Lower leg skin (tissue), 4 donors: ENCODE measurements at regions not wholly inside any gene's neighbourhood (a gene's known extent, or its start where the extent isn't known, plus 50 kb on each side); places are given as distances from the start of the nearest gene placed in this dataset.

Experiments used
- DNase-seq, 2 donors: peaks; one replicate each; pipeline ENCODE4 v3.0.0-alpha.2; 2019; ENCODE audit warnings: low spot score in 2 of 2
- H3K4me3 ChIP-seq: fragments of 200-600 bp; sonication (generic); 2 replicates; pipeline ENCODE4 v1.5.1; 2017; ENCODE audit warnings: mild to moderate bottlenecking, low read depth; ENCODE audit not compliant: poor library complexity, severe bottlenecking
- POLR2A ChIP-seq, 2 donors: fragments of 450-650 bp; IDR thresholded peaks; one replicate each; pipeline ENCODE4 v1.6.1; 2016 to 2017; ENCODE audit warnings: antibody characterized with exemption in 2 of 2, mild to moderate bottlenecking in 1 of 2, moderate library complexity in 1 of 2
- whole genome bisulfite sequencing, 2 donors: methylation state at CpG; one replicate each; pipeline ENCODE4 v1.1.5; 2018; 5-methylcytosine and 5-hydroxymethylcytosine counted together
- intact Hi-C: fragments of 100-400 bp; cut with DNase I; formaldehyde crosslinking; loops from one replicate; pipeline ENCODE4 v1.15.0; 2023; ENCODE audit warnings: low total_unique reads
- TF ChIP-seq, protein P1 (sequence below), 3 donors: fragments of 450-650 bp; IDR thresholded peaks; one replicate each; pipeline ENCODE4 v1.5.1; 2016; ENCODE audit warnings: antibody characterized with exemption in 3 of 3, mild to moderate bottlenecking in 3 of 3, moderate library complexity in 2 of 3

DNA sequence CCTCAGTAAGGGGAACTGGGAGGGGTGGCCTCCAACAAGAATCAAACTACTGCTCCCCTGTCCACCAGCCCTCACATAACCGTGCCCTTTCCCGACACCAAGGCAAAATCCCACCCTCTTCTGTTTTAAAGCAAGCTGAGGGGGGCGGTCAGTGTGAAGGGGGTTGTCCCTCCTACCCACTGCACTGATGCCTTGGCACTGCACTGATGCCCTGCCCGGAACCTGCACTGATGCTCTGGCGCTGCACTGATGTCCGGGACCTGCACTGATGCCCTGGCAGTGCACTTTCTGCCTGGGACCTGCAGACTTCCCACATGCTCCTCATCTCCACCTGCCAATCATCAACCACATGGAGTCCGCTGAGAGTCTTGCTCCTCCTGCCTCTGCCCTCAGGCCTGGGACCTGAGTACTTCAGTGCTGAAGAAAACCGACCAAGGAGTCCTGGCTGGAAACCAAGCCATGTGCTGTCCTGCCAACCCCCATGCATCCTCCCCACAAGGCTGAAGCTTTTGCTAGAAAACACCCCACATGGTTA lies 179.5 kb downstream of the SMAD2 start:
- intact Hi-C loops: no loop called here
- 71% methylated on average over 8 of the region's 8 CpGs for WGBS, 2 donors
- H3K4me3 ChIP-seq: no peak overlapping the region
- TF ChIP-seq, protein P1, sequence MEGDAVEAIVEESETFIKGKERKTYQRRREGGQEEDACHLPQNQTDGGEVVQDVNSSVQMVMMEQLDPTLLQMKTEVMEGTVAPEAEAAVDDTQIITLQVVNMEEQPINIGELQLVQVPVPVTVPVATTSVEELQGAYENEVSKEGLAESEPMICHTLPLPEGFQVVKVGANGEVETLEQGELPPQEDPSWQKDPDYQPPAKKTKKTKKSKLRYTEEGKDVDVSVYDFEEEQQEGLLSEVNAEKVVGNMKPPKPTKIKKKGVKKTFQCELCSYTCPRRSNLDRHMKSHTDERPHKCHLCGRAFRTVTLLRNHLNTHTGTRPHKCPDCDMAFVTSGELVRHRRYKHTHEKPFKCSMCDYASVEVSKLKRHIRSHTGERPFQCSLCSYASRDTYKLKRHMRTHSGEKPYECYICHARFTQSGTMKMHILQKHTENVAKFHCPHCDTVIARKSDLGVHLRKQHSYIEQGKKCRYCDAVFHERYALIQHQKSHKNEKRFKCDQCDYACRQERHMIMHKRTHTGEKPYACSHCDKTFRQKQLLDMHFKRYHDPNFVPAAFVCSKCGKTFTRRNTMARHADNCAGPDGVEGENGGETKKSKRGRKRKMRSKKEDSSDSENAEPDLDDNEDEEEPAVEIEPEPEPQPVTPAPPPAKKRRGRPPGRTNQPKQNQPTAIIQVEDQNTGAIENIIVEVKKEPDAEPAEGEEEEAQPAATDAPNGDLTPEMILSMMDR (IDR thresholded peaks at IDR 0.05): no peak
- no peak for TF ChIP-seq POLR2A (IDR thresholded peaks at IDR 0.05)
- DNase-seq: peak in 1 of 2 donors; percentile 52

DNA sequence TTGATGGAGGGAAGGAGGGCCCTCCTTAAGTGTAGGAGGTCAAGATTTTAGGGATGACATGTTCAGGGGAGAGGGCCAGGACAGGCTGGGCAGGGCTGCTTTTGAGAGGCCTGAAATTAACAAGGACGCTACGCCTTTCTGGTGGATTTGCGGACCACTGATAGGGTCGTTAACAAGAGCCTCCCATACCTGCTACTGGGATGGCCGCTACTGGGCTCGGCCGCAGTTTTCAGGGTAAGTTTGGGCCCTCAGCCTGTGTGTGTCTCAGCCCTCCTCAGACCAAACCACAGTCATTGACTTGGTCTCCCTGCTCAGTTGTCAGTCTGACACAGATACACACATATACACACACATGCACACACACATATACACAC lies 180.9 kb downstream of the SMAD2 start:
- intact Hi-C loops: loop anchor here (10.0 kb wide), 1 partner anchor 645 kb away; no protein-coding TSS in a partner anchor
- DNase-seq: peak in 1 of 2 donors; percentile 66
- TF ChIP-seq, protein P1 (IDR thresholded peaks at IDR 0.05): no peak
- TF ChIP-seq POLR2A (IDR thresholded peaks at IDR 0.05): no peak
- no peak overlapping the region for H3K4me3 ChIP-seq
- WGBS, 2 donors: 82 to 90% methylated on average over 7 of the region's 7 CpGs

DNA sequence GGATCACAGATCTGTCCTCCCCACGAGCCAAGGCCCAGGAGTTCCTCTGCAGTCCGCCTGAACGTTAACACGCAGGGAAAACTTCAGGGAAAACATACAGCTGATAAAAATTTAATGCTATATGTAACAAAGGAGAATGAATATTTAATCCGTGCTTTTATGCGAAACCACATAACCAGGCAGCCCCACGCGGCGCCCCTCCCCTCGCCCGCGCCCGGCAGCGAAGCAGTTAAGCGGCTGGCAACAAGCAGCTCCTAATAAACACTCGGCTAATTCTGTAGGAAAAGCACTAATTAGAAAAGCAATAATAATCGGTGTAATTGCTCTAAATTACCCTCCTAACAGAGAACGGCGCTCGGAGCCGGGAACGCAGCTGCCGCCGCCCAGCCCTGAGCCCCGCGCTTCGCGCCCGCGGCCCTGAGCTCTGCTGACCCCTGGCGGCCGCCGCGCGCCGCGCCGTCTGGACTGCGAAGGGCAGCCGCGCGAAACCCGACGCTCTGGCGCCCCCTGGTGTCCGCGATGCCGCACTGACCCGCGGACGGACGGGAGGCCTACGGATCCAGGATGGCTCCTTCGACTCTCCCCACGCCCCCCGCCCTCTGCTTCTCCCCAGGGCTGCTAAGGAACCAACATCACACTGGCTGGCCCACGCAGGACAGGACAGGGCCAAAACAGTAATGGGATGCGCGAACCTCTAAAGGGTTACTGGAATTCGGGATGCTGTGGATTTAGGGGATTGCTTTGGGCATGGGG lies 181.4 kb downstream of the SMAD2 start:
- intact Hi-C loops: loop anchor here (10.0 kb wide), 1 partner anchor 644 kb away; no protein-coding TSS in a partner anchor
- no peak for TF ChIP-seq POLR2A (IDR thresholded peaks at IDR 0.05)
- TF ChIP-seq, protein P1 (IDR thresholded peaks at IDR 0.05): peak in 2 of 3 donors; percentile 82 to 93
- peak; percentile 31 to 94 for DNase-seq
- no peak overlapping the region for H3K4me3 ChIP-seq
- WGBS, 2 donors: 7 to 12% methylated on average over 33 to 41 of the region's 60 CpGs

DNA sequence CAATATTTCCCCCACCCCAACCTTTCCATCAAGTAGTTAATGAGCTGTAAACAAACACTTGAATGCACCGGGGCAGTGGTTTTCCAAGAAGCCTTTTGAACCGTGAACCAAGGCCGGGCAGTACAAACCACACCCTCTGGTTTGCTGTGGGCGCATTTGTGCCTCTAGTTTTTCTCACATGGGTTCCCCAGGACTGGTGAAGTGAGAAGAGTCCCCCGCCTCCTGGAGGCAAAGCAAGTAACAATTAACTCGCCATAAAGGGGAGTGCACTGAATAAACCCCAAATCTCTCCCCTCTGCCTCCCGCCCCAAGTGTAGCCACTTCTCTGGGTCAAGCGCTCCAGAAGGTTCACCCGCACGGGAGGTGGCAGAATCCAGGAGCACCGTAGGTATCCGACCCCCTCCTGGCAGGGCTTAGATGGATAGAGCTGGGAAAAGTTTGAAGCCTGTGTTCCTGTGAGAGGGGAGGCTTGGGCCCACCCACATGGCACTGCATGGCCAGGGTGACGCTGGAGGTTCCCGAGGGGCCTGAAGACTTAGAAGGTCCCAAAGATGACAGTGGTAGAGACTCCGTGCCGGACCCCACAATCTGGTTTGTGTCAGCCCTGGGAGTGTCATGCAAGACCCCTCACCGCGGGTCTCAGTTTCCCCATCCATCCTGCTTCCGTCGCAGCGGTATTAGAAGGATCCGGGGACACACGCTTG lies 182.2 kb downstream of the SMAD2 start:
- peak in 1 of 2 donors; percentile 82 for DNase-seq
- H3K4me3 ChIP-seq: no peak overlapping the region
- intact Hi-C loops: loop anchor here (10.0 kb wide), 1 partner anchor 643 kb away; no protein-coding TSS in a partner anchor
- whole genome bisulfite sequencing, 2 donors: 63 to 75% methylated on average over 23 of the region's 23 CpGs
- TF ChIP-seq, protein P1 (IDR thresholded peaks at IDR 0.05): no peak
- no peak for TF ChIP-seq POLR2A (IDR thresholded peaks at IDR 0.05)

DNA sequence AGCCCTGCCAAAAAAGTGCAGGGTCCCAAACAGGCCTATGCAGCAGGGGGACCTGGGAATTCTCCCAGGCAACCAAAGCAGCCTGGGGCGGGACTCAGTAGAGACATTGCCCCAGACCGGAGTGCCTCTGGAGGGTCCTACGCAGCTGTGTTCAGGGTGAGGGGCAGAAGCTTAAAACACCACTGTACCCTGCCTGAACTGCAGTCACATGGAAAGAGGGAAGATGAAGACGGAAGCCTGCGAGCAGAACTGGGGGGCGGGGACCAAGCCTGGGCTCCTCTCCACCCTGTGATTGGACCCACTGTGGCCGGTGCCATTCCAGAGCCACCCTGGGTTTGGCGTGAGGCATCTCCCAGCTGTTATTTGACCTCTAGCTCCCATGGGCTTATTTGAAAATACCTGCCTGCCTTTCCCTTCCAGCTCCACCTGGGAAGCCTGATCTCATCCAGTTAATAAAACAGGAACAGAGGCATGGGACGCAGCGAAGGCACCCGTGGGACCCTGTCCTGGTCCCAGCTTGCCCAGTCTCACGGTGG lies 183.1 kb downstream of the SMAD2 start:
- intact Hi-C loops: loop anchor here (10.0 kb wide), 1 partner anchor 643 kb away; no protein-coding TSS in a partner anchor
- TF ChIP-seq, protein P1 (IDR thresholded peaks at IDR 0.05): no peak
- no peak for TF ChIP-seq POLR2A (IDR thresholded peaks at IDR 0.05)
- H3K4me3 ChIP-seq: no peak overlapping the region
- WGBS, 2 donors: 89 to 90% methylated on average over 12 of the region's 12 CpGs
- peak in 1 of 2 donors; percentile 21 for DNase-seq
